Liver (tissue), 3 donors: ENCODE measurements at regions not wholly inside any gene's neighbourhood (a gene's known extent, or its start where the extent isn't known, plus 50 kb on each side); places are given as distances from the start of the nearest gene placed in this dataset.

ENCODE experiments used
- EGR1 ChIP-seq, 2 donors: IDR thresholded peaks; 2 replicates each; pipeline ENCODE4 v1.6.1; 2016 to 2018; ENCODE audit warnings: antibody characterized with exemption in 2 of 2, low read depth in 2 of 2
- FOXA1 ChIP-seq: IDR thresholded peaks from 2 replicates; pipeline ENCODE4 v1.6.1; 2016; ENCODE audit warnings: antibody characterized with exemption
- FOXA2 ChIP-seq: IDR thresholded peaks from 2 replicates; pipeline ENCODE4 v1.6.1; 2016; ENCODE audit warnings: antibody characterized with exemption
- GABPA ChIP-seq, 2 donors: IDR thresholded peaks in 1 of 2; conservative IDR thresholded peaks in 1 of 2; 2 replicates each; pipeline ENCODE4 v1.6.1; 2016; ENCODE audit warnings: antibody characterized with exemption in 2 of 2, mild to moderate bottlenecking in 1 of 2, moderate library complexity in 1 of 2
- JUND ChIP-seq, 2 donors: IDR thresholded peaks; 2 replicates each; pipeline ENCODE4 v1.6.1; 2016; ENCODE audit warnings: antibody characterized with exemption in 2 of 2
- RAD21 ChIP-seq, 2 donors: IDR thresholded peaks; 2 replicates each; pipeline ENCODE4 v1.6.1; 2016; ENCODE audit warnings: antibody characterized with exemption in 2 of 2, mild to moderate bottlenecking in 2 of 2
- REST ChIP-seq: IDR thresholded peaks from 2 replicates; pipeline ENCODE4 v1.6.1; 2016; ENCODE audit warnings: antibody characterized with exemption, mild to moderate bottlenecking
- RXRA ChIP-seq, 2 donors: IDR thresholded peaks; 2 replicates each; pipeline ENCODE4 v1.6.1; 2017 to 2018; ENCODE audit warnings: antibody characterized with exemption in 2 of 2, mild to moderate bottlenecking in 1 of 2
- SP1 ChIP-seq: IDR thresholded peaks from 2 replicates; pipeline ENCODE4 v1.6.1; 2018; ENCODE audit warnings: antibody characterized with exemption, mild to moderate bottlenecking
- TAF1 ChIP-seq: conservative IDR thresholded peaks from 2 replicates; pipeline ENCODE4 v1.6.1; 2016; ENCODE audit warnings: antibody characterized with exemption, mild to moderate bottlenecking
- YY1 ChIP-seq: IDR thresholded peaks from 2 replicates; pipeline ENCODE4 v1.6.1; 2016; ENCODE audit warnings: antibody characterized with exemption, mild to moderate bottlenecking
- TF ChIP-seq, protein P1 (sequence below): fragments of 150-350 bp; IDR thresholded peaks from 2 replicates; pipeline ENCODE4 v1.5.1; 2017; ENCODE audit warnings: improper control_type of control experiment, low read depth, low read length; ENCODE audit not compliant: missing input control
- TF ChIP-seq, protein P2 (sequence below): IDR thresholded peaks from 2 replicates; pipeline ENCODE4 v1.6.1; 2016; ENCODE audit warnings: antibody characterized with exemption
- TF ChIP-seq, protein P3 (sequence below): IDR thresholded peaks from 2 replicates; pipeline ENCODE4 v1.6.1; 2016; ENCODE audit warnings: antibody characterized with exemption
- donor health status: healthy.
- donor health status: healthy.

DNA sequence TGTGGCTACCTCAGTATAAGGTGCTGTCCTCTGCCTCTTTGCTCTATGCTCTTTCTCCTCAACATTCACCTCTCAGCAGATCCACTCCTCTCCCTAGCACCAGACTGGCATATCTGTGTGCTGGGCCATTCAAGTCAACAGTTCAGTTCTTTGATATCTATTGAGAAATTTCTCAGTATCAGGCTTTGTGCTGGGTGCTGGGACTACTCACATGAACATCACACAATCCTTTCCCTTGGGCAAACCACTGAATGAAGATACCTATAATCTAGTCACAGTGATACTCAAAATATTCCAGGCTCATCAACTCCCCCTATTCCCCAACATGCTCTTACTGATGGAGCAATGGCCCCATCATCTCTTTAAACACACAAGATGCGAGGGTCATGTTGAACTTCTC is 120.8 kb downstream of the RPL22L1 start:
- TF ChIP-seq, protein P1, sequence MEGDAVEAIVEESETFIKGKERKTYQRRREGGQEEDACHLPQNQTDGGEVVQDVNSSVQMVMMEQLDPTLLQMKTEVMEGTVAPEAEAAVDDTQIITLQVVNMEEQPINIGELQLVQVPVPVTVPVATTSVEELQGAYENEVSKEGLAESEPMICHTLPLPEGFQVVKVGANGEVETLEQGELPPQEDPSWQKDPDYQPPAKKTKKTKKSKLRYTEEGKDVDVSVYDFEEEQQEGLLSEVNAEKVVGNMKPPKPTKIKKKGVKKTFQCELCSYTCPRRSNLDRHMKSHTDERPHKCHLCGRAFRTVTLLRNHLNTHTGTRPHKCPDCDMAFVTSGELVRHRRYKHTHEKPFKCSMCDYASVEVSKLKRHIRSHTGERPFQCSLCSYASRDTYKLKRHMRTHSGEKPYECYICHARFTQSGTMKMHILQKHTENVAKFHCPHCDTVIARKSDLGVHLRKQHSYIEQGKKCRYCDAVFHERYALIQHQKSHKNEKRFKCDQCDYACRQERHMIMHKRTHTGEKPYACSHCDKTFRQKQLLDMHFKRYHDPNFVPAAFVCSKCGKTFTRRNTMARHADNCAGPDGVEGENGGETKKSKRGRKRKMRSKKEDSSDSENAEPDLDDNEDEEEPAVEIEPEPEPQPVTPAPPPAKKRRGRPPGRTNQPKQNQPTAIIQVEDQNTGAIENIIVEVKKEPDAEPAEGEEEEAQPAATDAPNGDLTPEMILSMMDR = no peak
- TF ChIP-seq FOXA1 (no peak), REST (no peak), JUND (IDR thresholded peaks at IDR 0.05) (no peak), SP1 (no peak), YY1 (no peak), EGR1 (IDR thresholded peaks at IDR 0.05; ENCODE audit: low read depth in 2 of 2) (no peak), RAD21 (IDR thresholded peaks at IDR 0.05) (no peak), RXRA (IDR thresholded peaks at IDR 0.05) (no peak), TAF1 (no peak), FOXA2 (no peak), GABPA (IDR thresholded peaks at IDR 0.05 in 1 of 2, conservative IDR thresholded peaks at IDR 0.05 in 1 of 2) (no peak)
- TF ChIP-seq, protein P2, sequence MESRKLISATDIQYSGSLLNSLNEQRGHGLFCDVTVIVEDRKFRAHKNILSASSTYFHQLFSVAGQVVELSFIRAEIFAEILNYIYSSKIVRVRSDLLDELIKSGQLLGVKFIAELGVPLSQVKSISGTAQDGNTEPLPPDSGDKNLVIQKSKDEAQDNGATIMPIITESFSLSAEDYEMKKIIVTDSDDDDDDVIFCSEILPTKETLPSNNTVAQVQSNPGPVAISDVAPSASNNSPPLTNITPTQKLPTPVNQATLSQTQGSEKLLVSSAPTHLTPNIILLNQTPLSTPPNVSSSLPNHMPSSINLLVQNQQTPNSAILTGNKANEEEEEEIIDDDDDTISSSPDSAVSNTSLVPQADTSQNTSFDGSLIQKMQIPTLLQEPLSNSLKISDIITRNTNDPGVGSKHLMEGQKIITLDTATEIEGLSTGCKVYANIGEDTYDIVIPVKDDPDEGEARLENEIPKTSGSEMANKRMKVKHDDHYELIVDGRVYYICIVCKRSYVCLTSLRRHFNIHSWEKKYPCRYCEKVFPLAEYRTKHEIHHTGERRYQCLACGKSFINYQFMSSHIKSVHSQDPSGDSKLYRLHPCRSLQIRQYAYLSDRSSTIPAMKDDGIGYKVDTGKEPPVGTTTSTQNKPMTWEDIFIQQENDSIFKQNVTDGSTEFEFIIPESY = no peak
- TF ChIP-seq, protein P3, sequence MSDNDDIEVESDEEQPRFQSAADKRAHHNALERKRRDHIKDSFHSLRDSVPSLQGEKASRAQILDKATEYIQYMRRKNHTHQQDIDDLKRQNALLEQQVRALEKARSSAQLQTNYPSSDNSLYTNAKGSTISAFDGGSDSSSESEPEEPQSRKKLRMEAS = no peak
